H1 (cell line): ENCODE measurements at regions not wholly inside any gene's neighbourhood (a gene's known extent, or its start where the extent isn't known, plus 50 kb on each side); places are given as distances from the start of the nearest gene placed in this dataset.

Experiments
- CTCF ChIA-PET: fragments of 300-600 bp; sonication (Branson Sonifier 250); formaldehyde crosslinking; loops from one replicate; lab custom pipeline; 2021; ENCODE audit not compliant: partially characterized antibody; lab: Charles Lee
- POLR2A ChIA-PET: fragments of 300-600 bp; sonication (Branson Sonifier 250); formaldehyde crosslinking; loops from one replicate; lab custom pipeline; 2021; ENCODE audit warnings: inconsistent platforms; ENCODE audit not compliant: partially characterized antibody; lab: Charles Lee
- DNase-seq, 2 experiments: peaks; one replicate each; pipeline versions ENCODE4 v3.0.0 to v3.0.0-alpha.2; 2010 to 2022; ENCODE audit warnings: low spot score in 2 of 2, low read depth in 1 of 2, mixed read lengths in 1 of 2
- FAIRE-seq: peaks from 2 replicates; lab custom pipeline; 2011; peaks lifted over from hg19 to GRCh38; lab: Jason Lieb, UNC
- H2AFZ ChIP-seq: 2 replicates; pipeline ENCODE4 v1.8.1; 2012; ENCODE audit warnings: low read length, inconsistent platforms
- H2AK5ac ChIP-seq: 2 replicates; pipeline ENCODE4 v1.6.1; 2013; ENCODE audit warnings: low read depth, low read length
- H2BK120ac ChIP-seq: replicated peaks from 2 replicates; pipeline ENCODE3; 2013; ENCODE audit warnings: low read depth, low read length, inconsistent platforms
- H2BK12ac ChIP-seq: 2 replicates; pipeline ENCODE4 v1.6.1; 2013; ENCODE audit warnings: low read depth, low read length
- H2BK15ac ChIP-seq: 2 replicates; pipeline ENCODE4 v1.6.1; 2013; ENCODE audit warnings: low read length
- H2BK20ac ChIP-seq: 2 replicates; pipeline ENCODE4 v1.6.1; 2013; ENCODE audit warnings: low read length
- H2BK5ac ChIP-seq: 2 replicates; pipeline ENCODE4 v1.6.1; 2013; ENCODE audit warnings: low read depth, low read length
- H3K14ac ChIP-seq: 2 replicates; pipeline ENCODE4 v1.6.1; 2013; ENCODE audit warnings: inconsistent platforms; ENCODE audit not compliant: insufficient read length
- H3K18ac ChIP-seq: 2 replicates; pipeline ENCODE4 v1.6.1; 2013; ENCODE audit warnings: low read length; ENCODE audit errors: extremely low read depth
- H3K23ac ChIP-seq: 2 replicates; pipeline ENCODE4 v1.6.1; 2013; ENCODE audit warnings: inconsistent platforms; ENCODE audit not compliant: insufficient read length
- H3K23me2 ChIP-seq: 2 replicates; pipeline ENCODE4 v1.6.1; 2013; ENCODE audit warnings: low read depth, low read length
- H3K27ac ChIP-seq: 2 replicates; pipeline ENCODE4 v1.6.1; 2011; ENCODE audit warnings: low read depth, low read length, inconsistent platforms
- H3K27me3 ChIP-seq, 4 experiments: replicated peaks in 1 of 4; 1 replicate in 1 of 4; 2 replicates in 3 of 4; pipeline versions ENCODE4 v1.6.1 to v1.8.1; 2011 to 2013; ENCODE audit warnings: low read length in 3 of 4, mild to moderate bottlenecking in 3 of 4, inconsistent platforms in 2 of 4, mixed read lengths in 2 of 4, moderate library complexity in 1 of 4; ENCODE audit not compliant: control insufficient read depth in 3 of 4, insufficient read depth in 3 of 4; ENCODE audit errors: extremely low read depth in 1 of 4
- H3K36me3 ChIP-seq, 4 experiments: 2 replicates each; pipeline versions ENCODE4 v1.6.1 to v1.8.1; 2011 to 2013; ENCODE audit warnings: mild to moderate bottlenecking in 4 of 4, low read length in 3 of 4, moderate library complexity in 2 of 4, control low read depth in 1 of 4, inconsistent platforms in 1 of 4; ENCODE audit not compliant: insufficient read depth in 4 of 4, control insufficient read depth in 2 of 4
- H3K4ac ChIP-seq: replicated peaks from 2 replicates; pipeline ENCODE3; 2013; ENCODE audit warnings: low read length, low read depth, mixed read lengths, inconsistent platforms; ENCODE audit not compliant: insufficient read length
- H3K4me1 ChIP-seq, 4 experiments: replicated peaks in 1 of 4; 1 replicate in 1 of 4; 2 replicates in 3 of 4; pipeline versions ENCODE4 v1.6.1 to v1.8.1; 2011 to 2013; ENCODE audit warnings: low read length in 3 of 4, inconsistent platforms in 2 of 4, mixed read lengths in 1 of 4; ENCODE audit not compliant: insufficient read depth in 4 of 4, control insufficient read depth in 3 of 4
- H3K4me2 ChIP-seq, 2 experiments: 2 replicates each; pipeline versions ENCODE4 v1.6.1 to v1.8.1; 2011 to 2013; ENCODE audit warnings: low read depth in 2 of 2, low read length in 2 of 2, control low read depth in 1 of 2, inconsistent platforms in 1 of 2, mild to moderate bottlenecking in 1 of 2; ENCODE audit not compliant: insufficient read depth in 1 of 2
- H3K4me3 ChIP-seq, 4 experiments: fragments of 200-600, 300-600 bp in 1 of 4; sonication (generic), shearing (Covaris generic), sonication (Bioruptor Twin) in 1 of 4; 2 replicates each; pipeline versions ENCODE4 v1.5.1 to v1.8.1; 2011 to 2016; ENCODE audit warnings: low read length in 4 of 4, low read depth in 3 of 4, control low read depth in 2 of 4, inconsistent platforms in 2 of 4, mild to moderate bottlenecking in 2 of 4, mixed read lengths in 1 of 4, moderate library complexity in 1 of 4; ENCODE audit not compliant: insufficient read depth in 2 of 4; ENCODE audit errors: extremely low read depth in 1 of 4
- H3K56ac ChIP-seq: replicated peaks from 2 replicates; pipeline ENCODE3; 2013; ENCODE audit warnings: low read depth, mild to moderate bottlenecking, mixed read lengths, low read length, inconsistent platforms; ENCODE audit not compliant: insufficient read length
- H3K79me1 ChIP-seq: 2 replicates; pipeline ENCODE4 v1.6.1; 2013; ENCODE audit warnings: low read depth, low read length, control low read depth
- H3K79me2 ChIP-seq, 2 experiments: 2 replicates each; pipeline versions ENCODE4 v1.6.1 to v1.8.1; 2012 to 2013; ENCODE audit warnings: low read length in 2 of 2, mild to moderate bottlenecking in 2 of 2, inconsistent platforms in 1 of 2; ENCODE audit not compliant: insufficient read depth in 2 of 2, control insufficient read depth in 1 of 2
- H3K9ac ChIP-seq, 4 experiments: replicated peaks in 1 of 4; 1 replicate in 1 of 4; 2 replicates in 3 of 4; pipeline versions ENCODE4 v1.6.1 to v1.8.1; 2011 to 2013; ENCODE audit warnings: low read depth in 3 of 4, low read length in 3 of 4, control low read depth in 2 of 4, mild to moderate bottlenecking in 2 of 4, moderate library complexity in 2 of 4, inconsistent platforms in 1 of 4; ENCODE audit errors: extremely low read depth in 1 of 4
- H3K9me3 ChIP-seq, 2 experiments: 2 replicates each; pipeline versions ENCODE4 v1.6.1 to v1.8.1; 2012 to 2013; ENCODE audit warnings: mild to moderate bottlenecking in 2 of 2, moderate library complexity in 2 of 2, control low read depth in 1 of 2, inconsistent platforms in 1 of 2, low read depth in 1 of 2, low read length in 1 of 2, mixed read lengths in 1 of 2; ENCODE audit not compliant: insufficient read depth in 2 of 2
- H4K20me1 ChIP-seq, 2 experiments: replicated peaks in 1 of 2; 2 replicates each; pipeline versions ENCODE3 to v1.8.1; 2011 to 2013; ENCODE audit warnings: inconsistent platforms in 2 of 2, low read length in 2 of 2, mild to moderate bottlenecking in 1 of 2; ENCODE audit not compliant: insufficient read depth in 2 of 2, control insufficient read depth in 1 of 2
- H4K5ac ChIP-seq: 2 replicates; pipeline ENCODE4 v1.6.1; 2013; ENCODE audit warnings: low read length, low read depth, mixed read lengths, inconsistent platforms; ENCODE audit not compliant: insufficient read length
- H4K8ac ChIP-seq: 2 replicates; pipeline ENCODE4 v1.8.0; 2013; ENCODE audit warnings: mild to moderate bottlenecking, moderate library complexity, low read length, inconsistent platforms; ENCODE audit not compliant: insufficient read depth; ENCODE audit errors: extremely low read depth
- H4K91ac ChIP-seq: replicated peaks from 2 replicates; pipeline ENCODE3; 2013; ENCODE audit warnings: low read length, mixed read lengths, inconsistent platforms; ENCODE audit not compliant: insufficient read length
- BRCA1 ChIP-seq: IDR thresholded peaks from 2 replicates; pipeline ENCODE4 v1.6.1; 2012; ENCODE audit warnings: low read depth, low read length, improper control_type of control experiment
- HDAC6 ChIP-seq: IDR thresholded peaks from one replicate; pipeline ENCODE4 v1.7.1; 2012; ENCODE audit warnings: low read depth, mild to moderate bottlenecking, inconsistent platforms, low read length, moderate library complexity
- JUN ChIP-seq: IDR thresholded peaks from 2 replicates; pipeline ENCODE4 v1.6.1; 2011; ENCODE audit warnings: low read depth, mild to moderate bottlenecking, improper control_type of control experiment, low read length
- KDM5A ChIP-seq: fragments of 200-600 bp; IDR thresholded peaks from 2 replicates; pipeline ENCODE4 v1.7.1; 2012; ENCODE audit warnings: mild to moderate bottlenecking, low read length, inconsistent platforms, mixed read lengths
- NRF1 ChIP-seq: IDR thresholded peaks from 2 replicates; pipeline ENCODE4 v1.6.1; 2011; ENCODE audit warnings: mild to moderate bottlenecking, low read depth, low read length, improper control_type of control experiment
- RAD21 ChIP-seq, 2 experiments: IDR thresholded peaks in 1 of 2; conservative IDR thresholded peaks in 1 of 2; 2 replicates each; pipeline ENCODE4 v1.6.1; 2011; ENCODE audit warnings: low read depth in 2 of 2, low read length in 2 of 2, improper control_type of control experiment in 1 of 2, inconsistent platforms in 1 of 2, mild to moderate bottlenecking in 1 of 2, moderate library complexity in 1 of 2
- SP1 ChIP-seq: IDR thresholded peaks from 2 replicates; pipeline ENCODE4 v1.6.1; 2011; ENCODE audit warnings: low read depth, low read length
- TBP ChIP-seq: IDR thresholded peaks from 2 replicates; pipeline ENCODE4 v1.6.1; 2011; ENCODE audit warnings: low read depth, low read length, improper control_type of control experiment
- ZNF274 ChIP-seq: IDR thresholded peaks from 2 replicates; pipeline ENCODE4 v1.7.0; 2012; ENCODE audit warnings: low read length, borderline replicate concordance; ENCODE audit errors: extremely low read depth
- WGBS, 2 experiments: shearing (Covaris generic) in 1 of 2; methylation state at CpG; one replicate each; pipeline versions ENCODE4 v1.1.6 to v1.1.7; 2013 to 2015; ENCODE audit warnings: low lambda C conversion rate in 2 of 2, mixed read lengths in 2 of 2, inconsistent platforms in 1 of 2, low coverage in 1 of 2, missing lambda C conversion rate in 1 of 2; ENCODE audit not compliant: insufficient replicate concordance in 2 of 2, insufficient coverage in 1 of 2, insufficient read length in 1 of 2; ENCODE audit errors: extremely low coverage in 1 of 2, missing lambda C conversion rate in 1 of 2; 5-methylcytosine and 5-hydroxymethylcytosine counted together

DNA sequence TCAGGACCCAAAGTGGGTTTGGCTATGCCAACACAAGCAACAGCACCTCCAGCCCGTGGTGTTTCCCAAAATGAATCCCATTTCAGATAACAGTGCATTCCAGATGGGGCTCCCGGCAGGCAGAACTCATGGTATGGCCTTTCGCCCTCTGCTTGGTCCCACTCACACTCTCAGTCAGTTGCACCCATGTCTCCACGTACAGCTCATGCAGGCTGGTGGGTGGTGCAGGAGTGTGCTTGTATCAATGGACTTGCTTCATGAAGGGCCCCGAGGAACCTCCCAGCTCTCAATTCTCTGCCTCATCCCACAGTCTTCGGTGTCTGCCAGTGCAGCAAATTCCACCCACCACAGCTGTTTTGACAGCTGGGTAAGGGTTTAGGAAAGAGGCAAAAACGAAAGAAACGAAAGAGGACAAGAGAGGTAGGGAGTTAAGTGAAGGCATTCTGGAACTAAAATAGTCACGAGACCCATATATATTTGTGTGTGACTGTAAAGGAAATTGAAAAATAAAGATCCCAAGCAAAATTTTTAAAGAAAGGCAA is 278.1 kb downstream of the DCDC2C start:
- no peak for FAIRE-seq
- no peak overlapping the region for H2BK15ac ChIP-seq
- H3K27me3 ChIP-seq, result no peaks in the 10 kb centered on the region
- no peaks in the 10 kb centered on the region; the same call in 1 of the 2 replicates for H3K79me1 ChIP-seq
- POLR2A ChIA-PET, result no interaction called here
- no peak overlapping the region for H3K18ac ChIP-seq
- no peaks in the 10 kb centered on the region for H3K23me2 ChIP-seq
- H3K9me3 ChIP-seq, result peaks cover 0 to 3% of the 10 kb centered on the region in 2 experiments; a peak in 1 of 4 replicates
- H2BK12ac ChIP-seq, result no peak overlapping the region
- CTCF ChIA-PET, result interaction anchor here (1.1 kb wide), 2 partner anchors 254 to 781 kb away, joined by 3 to 5 read pairs; no protein-coding TSS in a partner anchor
- no peaks in the 10 kb centered on the region for H3K79me2 ChIP-seq
- no peaks in the 10 kb centered on the region for H3K4me1 ChIP-seq
- H3K9ac ChIP-seq, result no peak overlapping the region
- H3K4ac ChIP-seq, result no peak overlapping the region
- H3K4me2 ChIP-seq, result no peak overlapping the region
- H2AFZ ChIP-seq, result no peak overlapping the region
- TF ChIP-seq ZNF274 (no peak), SP1 (no peak), JUN (no peak), KDM5A (no peak), NRF1 (no peak), TBP (no peak), BRCA1 (no peak), RAD21 (IDR thresholded peaks at IDR 0.05 in 1 of 2, conservative IDR thresholded peaks at IDR 0.05 in 1 of 2; ENCODE audit: low read depth in 2 of 2, low read length in 2 of 2) (no peak), HDAC6 (no peak)
- TF ChIP-seq, all 59 proteins: peak for 0
- Histone ChIP-seq H2BK20ac (no peak overlapping the region), H2AK5ac (no peak overlapping the region), H3K14ac (no peak overlapping the region), H4K5ac (no peak overlapping the region), H3K27ac (no peak overlapping the region), H3K23ac (no peak overlapping the region), H3K4me3 (no peak overlapping the region), H4K8ac (no peak overlapping the region), H3K56ac (no peak overlapping the region), H3K36me3 (no peaks in the 10 kb centered on the region), H2BK120ac (no peak overlapping the region), H4K91ac (no peak overlapping the region), H2BK5ac (no peak overlapping the region), H4K20me1 (no peaks in the 10 kb centered on the region)
- 93% methylated on average over 9 of the region's 9 CpGs; no CpG with 5 or more reads in 1 of the 2 experiments for WGBS, 2 experiments
- DNase-seq, result no peak
